SU-DHL-6 (cell line): ENCODE measurements at regions not wholly inside any gene's neighbourhood (a gene's known extent, or its start where the extent isn't known, plus 50 kb on each side); places are given as distances from the start of the nearest gene placed in this dataset.

ENCODE experiments used
- CTCF ChIP-seq: fragments of 200-600 bp; sonication (generic); IDR thresholded peaks from one replicate; pipeline ENCODE4 v1.5.1; 2017; ENCODE audit warnings: antibody characterized with exemption, mild to moderate bottlenecking, low read length, moderate library complexity; ENCODE audit not compliant: insufficient read depth, poor library complexity, severe bottlenecking
- EZH2phosphoT487 ChIP-seq: fragments of 200-600 bp; sonication (generic), shearing (Covaris generic); conservative IDR thresholded peaks from 2 replicates; pipeline ENCODE4 v1.6.1; 2018; ENCODE audit warnings: mild to moderate bottlenecking, antibody characterized with exemption, low read length, moderate library complexity, mixed read lengths

GRCh38 chr14:38704220-38704619, 398.8 kb downstream of the SEC23A start:
- TF ChIP-seq CTCF (no peak), EZH2phosphoT487 (no peak)
